DND-41 (cell line): ENCODE measurements at regions not wholly inside any gene's neighbourhood (a gene's known extent, or its start where the extent isn't known, plus 50 kb on each side); places are given as distances from the start of the nearest gene placed in this dataset.

Experiments used
- ATAC-seq: fragments of 200-7000 bp; cut with Tn5 transposase; 3 replicates; pipeline ENCODE4 v1.9.1; 2021; ENCODE audit warnings: low read depth; ENCODE audit not compliant: insufficient read depth
- DNase-seq: peaks from one replicate; pipeline ENCODE4 v3.0.0-alpha.2; 2020
- H2AFZ ChIP-seq: 2 replicates; pipeline ENCODE4 v1.6.0; 2012; ENCODE audit warnings: low read depth, low read length
- H3K27ac ChIP-seq: 2 replicates; pipeline ENCODE4 v1.5.1; 2012; ENCODE audit warnings: low read length, inconsistent platforms
- H3K27me3 ChIP-seq: fragments of 200-600 bp; sonication (generic); 2 replicates; pipeline ENCODE4 v1.6.0; 2012; ENCODE audit warnings: low read length, mild to moderate bottlenecking, inconsistent platforms; ENCODE audit not compliant: insufficient read depth, poor library complexity
- H3K36me3 ChIP-seq: 2 replicates; pipeline ENCODE4 v1.5.1; 2012; ENCODE audit warnings: low read length, inconsistent platforms; ENCODE audit not compliant: insufficient read depth
- H3K4me1 ChIP-seq: 2 replicates; pipeline ENCODE4 v1.5.1; 2012; ENCODE audit warnings: mild to moderate bottlenecking, low read length; ENCODE audit not compliant: insufficient read depth
- H3K4me2 ChIP-seq: 2 replicates; pipeline ENCODE4 v1.6.0; 2012; ENCODE audit warnings: mild to moderate bottlenecking, moderate library complexity, low read length, inconsistent platforms; ENCODE audit not compliant: insufficient read depth
- H3K4me3 ChIP-seq, 2 experiments: fragments of 200-600 bp in 1 of 2; shearing (Covaris generic) in 1 of 2; 2 replicates each; pipeline ENCODE4 v1.5.1; 2012 to 2016; ENCODE audit warnings: inconsistent platforms in 2 of 2, low read length in 2 of 2, mild to moderate bottlenecking in 2 of 2, low read depth in 1 of 2, moderate library complexity in 1 of 2
- H3K79me2 ChIP-seq: 2 replicates; pipeline ENCODE4 v1.6.0; 2012; ENCODE audit warnings: low read length, inconsistent platforms; ENCODE audit not compliant: insufficient read depth
- H3K9ac ChIP-seq: 2 replicates; pipeline ENCODE4 v1.6.0; 2012; ENCODE audit warnings: low read depth, mild to moderate bottlenecking, inconsistent platforms, low read length, moderate library complexity
- H3K9me3 ChIP-seq: 2 replicates; pipeline ENCODE4 v1.5.1; 2012; ENCODE audit warnings: low read length, moderate library complexity, mild to moderate bottlenecking, inconsistent platforms; ENCODE audit not compliant: insufficient read depth, severe bottlenecking
- H4K20me1 ChIP-seq: 2 replicates; pipeline ENCODE4 v1.6.0; 2012; ENCODE audit warnings: low read length; ENCODE audit not compliant: insufficient read depth
- EZH2 ChIP-seq: IDR thresholded peaks from 3 replicates; pipeline ENCODE4 v1.6.1; 2012; ENCODE audit warnings: borderline replicate concordance, low read depth, mild to moderate bottlenecking, moderate library complexity, low read length, inconsistent platforms; ENCODE audit not compliant: severe bottlenecking
- TF ChIP-seq, protein P1 (sequence below): IDR thresholded peaks from 2 replicates; pipeline ENCODE4 v1.5.1; 2012; ENCODE audit warnings: borderline replicate concordance, low read length, moderate library complexity, mild to moderate bottlenecking; ENCODE audit not compliant: poor library complexity, severe bottlenecking; ENCODE audit errors: extremely low read depth

DNA sequence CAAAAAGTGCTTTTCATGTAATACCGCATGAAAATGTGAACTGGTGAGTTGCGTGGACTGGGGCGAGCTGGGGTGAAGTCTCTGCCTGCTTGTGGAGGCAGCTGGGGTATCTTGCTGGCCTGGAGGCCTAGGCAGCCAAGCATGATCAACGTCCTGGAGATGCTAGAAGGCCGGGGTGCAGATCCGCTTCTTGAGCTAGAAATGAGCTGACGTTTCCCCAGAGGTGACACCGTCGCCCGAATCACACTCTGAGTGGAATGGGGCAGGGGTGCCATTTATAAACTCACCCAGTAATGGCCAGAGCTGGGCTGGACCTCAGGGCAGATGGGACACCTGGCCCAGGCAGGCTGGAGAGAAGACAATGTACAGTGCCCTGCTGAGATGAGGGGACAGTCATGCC, 1513.0 kb downstream of the TBC1D22A start:
- TF ChIP-seq, protein P1, sequence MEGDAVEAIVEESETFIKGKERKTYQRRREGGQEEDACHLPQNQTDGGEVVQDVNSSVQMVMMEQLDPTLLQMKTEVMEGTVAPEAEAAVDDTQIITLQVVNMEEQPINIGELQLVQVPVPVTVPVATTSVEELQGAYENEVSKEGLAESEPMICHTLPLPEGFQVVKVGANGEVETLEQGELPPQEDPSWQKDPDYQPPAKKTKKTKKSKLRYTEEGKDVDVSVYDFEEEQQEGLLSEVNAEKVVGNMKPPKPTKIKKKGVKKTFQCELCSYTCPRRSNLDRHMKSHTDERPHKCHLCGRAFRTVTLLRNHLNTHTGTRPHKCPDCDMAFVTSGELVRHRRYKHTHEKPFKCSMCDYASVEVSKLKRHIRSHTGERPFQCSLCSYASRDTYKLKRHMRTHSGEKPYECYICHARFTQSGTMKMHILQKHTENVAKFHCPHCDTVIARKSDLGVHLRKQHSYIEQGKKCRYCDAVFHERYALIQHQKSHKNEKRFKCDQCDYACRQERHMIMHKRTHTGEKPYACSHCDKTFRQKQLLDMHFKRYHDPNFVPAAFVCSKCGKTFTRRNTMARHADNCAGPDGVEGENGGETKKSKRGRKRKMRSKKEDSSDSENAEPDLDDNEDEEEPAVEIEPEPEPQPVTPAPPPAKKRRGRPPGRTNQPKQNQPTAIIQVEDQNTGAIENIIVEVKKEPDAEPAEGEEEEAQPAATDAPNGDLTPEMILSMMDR, result no peak
- H2AFZ ChIP-seq, result no peak overlapping the region

DNA sequence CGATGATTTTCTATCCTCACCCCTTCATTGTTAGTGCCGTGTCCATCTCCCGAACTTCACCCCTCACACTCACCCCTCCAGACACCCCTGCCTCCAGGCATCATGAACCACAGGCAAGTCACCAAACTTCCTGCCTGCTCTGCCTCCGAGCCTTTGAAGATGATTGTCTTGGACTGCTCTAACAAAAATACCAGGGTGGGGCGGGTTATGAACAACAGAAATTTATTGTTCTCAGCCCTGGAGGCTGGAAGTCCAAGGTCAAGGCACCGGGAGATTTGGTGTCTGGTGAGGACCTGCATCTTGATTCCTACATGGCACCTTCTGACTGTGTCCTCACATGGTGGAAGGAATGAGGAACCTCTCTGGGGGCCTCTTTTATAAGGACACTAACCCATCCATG, 1508.3 kb downstream of the TBC1D22A start:
- H4K20me1 ChIP-seq, result no peaks in the 10 kb centered on the region
- no peaks in the 10 kb centered on the region for H3K36me3 ChIP-seq
- no peak overlapping the region for H3K27ac ChIP-seq
- TF ChIP-seq EZH2, result no peak
- TF ChIP-seq, protein P1, result no peak
- no peaks in the 10 kb centered on the region for H3K79me2 ChIP-seq
- H2AFZ ChIP-seq, result no peak overlapping the region
- H3K9ac ChIP-seq, result no peak overlapping the region
- no peaks in the 10 kb centered on the region for H3K9me3 ChIP-seq
- H3K27me3 ChIP-seq, result no peaks in the 10 kb centered on the region
- H3K4me2 ChIP-seq, result no peak overlapping the region
- peak; percentile 16 for DNase-seq
- no peak for ATAC-seq
- H3K4me1 ChIP-seq, result no peaks in the 10 kb centered on the region
- no peak overlapping the region for H3K4me3 ChIP-seq

More for the DNA sequence above, 1513.0 kb downstream of the TBC1D22A start:
- Histone ChIP-seq H3K4me2 (no peak overlapping the region), H3K4me3 (no peak overlapping the region), H4K20me1 (no peaks in the 10 kb centered on the region), H3K36me3 (no peaks in the 10 kb centered on the region), H3K27me3 (no peaks in the 10 kb centered on the region), H3K4me1 (no peaks in the 10 kb centered on the region), H3K27ac (no peak overlapping the region), H3K9ac (no peak overlapping the region), H3K79me2 (no peaks in the 10 kb centered on the region), H3K9me3 (no peaks in the 10 kb centered on the region)
- DNase-seq, result no peak
- ATAC-seq, result no peak

DNA sequence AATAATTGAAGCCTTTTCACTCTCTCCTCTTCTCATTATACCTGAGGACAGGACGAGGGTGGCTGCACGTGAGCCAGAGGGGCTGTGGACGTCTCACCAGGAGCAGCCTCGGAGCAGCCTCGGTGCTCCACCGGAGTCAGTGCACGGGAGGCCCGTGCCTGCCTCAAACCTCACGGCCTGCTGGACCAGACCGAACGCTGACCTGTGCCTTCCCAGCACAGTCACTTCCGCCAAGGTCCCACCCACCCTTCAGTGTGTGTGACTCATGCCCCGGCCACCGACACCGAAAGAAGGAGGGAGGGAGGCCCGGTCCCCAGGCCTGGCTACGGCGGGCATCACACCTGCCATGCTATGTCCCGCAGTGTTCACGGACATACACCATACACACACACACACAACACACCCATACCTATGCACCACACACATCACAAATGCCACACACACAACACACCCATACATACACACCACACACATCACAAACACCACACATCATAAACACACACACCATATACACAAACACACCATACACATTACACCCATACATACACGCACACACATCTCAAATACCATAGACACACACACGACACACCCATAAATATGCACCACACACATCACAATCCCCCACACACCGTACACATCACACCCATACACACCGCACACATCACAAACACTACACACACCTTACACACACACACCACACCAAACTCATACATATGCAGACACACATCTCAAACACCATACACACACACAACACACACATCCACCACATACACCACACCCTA, 1506.5 kb downstream of the TBC1D22A start:
- no peak for DNase-seq
- no peak overlapping the region for H3K4me2 ChIP-seq

More for the DNA sequence above, 1506.5 kb downstream of the TBC1D22A start:
- Histone ChIP-seq H3K4me1 (no peaks in the 10 kb centered on the region), H3K27me3 (no peaks in the 10 kb centered on the region), H3K36me3 (no peaks in the 10 kb centered on the region), H3K27ac (no peak overlapping the region), H3K9me3 (no peaks in the 10 kb centered on the region), H3K4me3 (no peak overlapping the region), H2AFZ (no peak overlapping the region), H4K20me1 (no peaks in the 10 kb centered on the region), H3K9ac (no peak overlapping the region), H3K79me2 (no peaks in the 10 kb centered on the region)
- TF ChIP-seq, protein P1, result no peak
- ATAC-seq, result no peak
